HG03439 (cell line): ENCODE measurements at regions not wholly inside any gene's neighbourhood (a gene's known extent, or its start where the extent isn't known, plus 50 kb on each side); places are given as distances from the start of the nearest gene placed in this dataset.
"Not testable (repeated sequence)": the region's sequence is repeated elsewhere in the genome, so short reads cannot be mapped to it uniquely, and the experiment has no call there.

Source experiments
- ATAC-seq: cut with Tn5 transposase; IDR thresholded peaks from one replicate; pipeline ENCODE4 v1.9.1; 2021; ENCODE audit warnings: mild to moderate bottlenecking, moderate library complexity; ENCODE audit not compliant: unreplicated experiment

DNA sequence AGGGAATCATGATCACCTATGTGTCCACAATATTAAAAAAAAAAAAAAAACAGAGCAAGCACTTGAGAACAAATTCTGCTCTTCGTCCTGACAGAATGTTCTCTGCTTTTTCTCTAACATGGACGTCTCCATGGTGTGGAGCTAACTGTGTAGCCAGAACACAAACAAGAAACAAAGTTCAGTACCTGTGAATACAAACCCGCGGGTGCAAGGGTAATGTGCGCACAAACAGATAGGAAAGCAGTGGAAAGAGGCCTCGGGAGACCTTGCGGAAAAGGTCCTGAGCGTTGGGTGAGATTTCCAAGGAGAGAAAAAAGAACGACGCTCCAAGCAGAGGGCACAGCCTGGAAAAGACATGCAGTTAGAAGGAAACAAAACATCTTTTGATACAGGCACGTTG, 92.0 kb upstream of the TBL1X start:
- ATAC-seq = no peak

DNA sequence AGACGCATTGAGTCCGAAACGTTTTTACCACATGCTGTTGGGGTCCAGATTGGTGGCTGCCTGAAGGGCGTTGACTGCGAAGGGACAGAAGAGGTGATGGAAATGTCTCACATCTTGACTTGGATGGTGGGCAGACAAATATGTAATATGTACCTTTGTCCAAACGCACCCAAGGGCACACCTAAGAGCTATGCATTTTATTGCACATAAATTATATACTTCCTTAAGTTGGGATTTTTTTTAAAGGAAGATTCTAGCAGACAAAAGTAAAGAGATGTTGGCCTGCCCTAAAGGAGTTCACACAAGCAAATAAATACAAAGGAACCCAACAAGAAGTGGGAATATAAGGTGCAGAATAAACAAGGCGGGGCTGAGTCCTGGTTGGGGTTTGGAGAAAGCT, 91.1 kb upstream of the TBL1X start:
- ATAC-seq = no peak

DNA sequence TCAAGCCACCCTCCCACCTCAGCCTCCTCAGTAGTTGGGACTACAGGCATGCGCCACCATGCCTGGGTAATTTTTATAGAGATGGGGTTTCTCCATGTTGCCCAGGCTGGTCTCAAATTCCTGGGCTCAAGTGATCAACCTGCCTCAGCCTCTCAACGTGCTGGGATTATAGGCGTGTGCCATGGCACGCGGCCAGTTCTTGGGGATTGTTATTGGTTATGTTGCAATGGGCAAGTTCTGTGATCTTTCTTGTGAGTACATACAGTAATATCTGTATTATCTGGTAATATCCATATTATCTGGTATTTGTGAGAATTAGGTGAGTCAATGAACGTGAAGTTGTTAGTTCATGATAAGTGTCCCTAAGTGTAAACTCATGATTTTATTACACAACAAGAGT, 90.3 kb upstream of the TBL1X start:
- no peak for ATAC-seq

DNA sequence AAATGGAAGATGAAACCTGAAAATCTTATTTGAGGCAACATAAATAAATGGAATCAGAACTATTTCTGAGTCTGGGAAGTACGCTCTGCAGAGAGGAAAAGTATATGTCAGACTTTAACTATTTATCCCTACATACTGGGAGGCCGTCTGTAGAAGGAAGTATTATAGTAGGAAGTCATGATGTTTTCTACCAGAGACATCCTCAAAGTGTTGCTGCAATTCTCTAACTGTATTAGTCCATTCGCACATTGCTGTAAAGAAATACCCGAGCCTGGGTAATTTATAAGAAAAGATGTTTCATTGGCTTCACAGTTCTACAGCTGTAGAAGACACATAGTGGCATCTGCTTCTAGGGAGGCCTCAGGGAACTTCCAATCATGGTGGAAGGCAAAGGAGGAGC, 88.7 kb upstream of the TBL1X start:
- no peak for ATAC-seq

DNA sequence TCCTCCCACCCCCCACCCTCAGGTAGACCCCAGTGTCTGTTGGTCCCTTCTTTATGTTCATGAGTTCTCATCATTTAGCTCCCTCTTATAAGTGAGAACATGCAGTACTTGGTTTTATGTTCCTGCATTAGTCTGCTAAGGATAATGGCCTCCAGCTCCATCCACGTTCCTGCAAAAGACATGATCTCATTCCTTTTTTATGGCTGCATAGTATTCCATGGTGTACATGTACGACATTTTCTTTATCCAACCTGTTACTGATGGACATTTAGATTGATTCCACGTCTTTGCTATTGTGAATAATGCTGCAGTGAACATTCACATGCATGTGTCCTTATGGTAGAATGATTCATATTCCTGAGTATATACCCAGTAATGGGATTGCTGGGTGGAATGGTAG, 87.6 kb upstream of the TBL1X start:
- not testable (repeated sequence) for ATAC-seq

DNA sequence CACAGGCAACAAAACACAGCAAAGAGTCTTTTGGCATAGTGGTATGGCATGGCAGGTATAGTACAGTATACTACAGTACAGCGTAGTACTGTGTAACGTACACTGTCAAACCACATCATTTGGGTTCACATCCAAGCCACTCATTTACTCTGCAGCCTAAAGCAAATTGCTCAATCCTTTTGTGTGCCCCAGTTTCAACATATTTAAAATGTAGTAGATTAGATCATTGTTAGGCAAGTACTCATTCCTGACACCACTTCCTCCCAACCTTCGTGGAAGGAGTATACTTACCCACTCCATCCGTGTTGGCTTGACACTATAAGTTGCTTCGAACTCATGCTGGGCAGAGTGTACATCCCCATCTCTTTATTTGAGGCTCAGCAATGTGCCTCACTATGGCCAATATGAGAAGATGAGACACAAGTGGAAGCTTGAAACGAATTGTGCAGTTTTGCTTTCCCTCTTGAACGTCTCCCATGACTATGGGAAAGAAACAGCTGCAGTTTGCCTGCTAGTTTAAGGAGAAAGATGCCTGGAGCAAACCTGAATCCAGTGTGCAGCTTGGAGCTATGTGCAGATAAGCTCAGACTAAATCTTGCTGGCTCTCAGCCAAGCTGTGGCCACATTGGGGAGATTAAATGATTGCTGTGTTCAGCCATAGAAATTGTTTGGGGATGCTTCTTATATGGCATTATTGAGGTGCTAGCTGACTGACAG, 85.7 kb upstream of the TBL1X start:
- ATAC-seq = no peak

DNA sequence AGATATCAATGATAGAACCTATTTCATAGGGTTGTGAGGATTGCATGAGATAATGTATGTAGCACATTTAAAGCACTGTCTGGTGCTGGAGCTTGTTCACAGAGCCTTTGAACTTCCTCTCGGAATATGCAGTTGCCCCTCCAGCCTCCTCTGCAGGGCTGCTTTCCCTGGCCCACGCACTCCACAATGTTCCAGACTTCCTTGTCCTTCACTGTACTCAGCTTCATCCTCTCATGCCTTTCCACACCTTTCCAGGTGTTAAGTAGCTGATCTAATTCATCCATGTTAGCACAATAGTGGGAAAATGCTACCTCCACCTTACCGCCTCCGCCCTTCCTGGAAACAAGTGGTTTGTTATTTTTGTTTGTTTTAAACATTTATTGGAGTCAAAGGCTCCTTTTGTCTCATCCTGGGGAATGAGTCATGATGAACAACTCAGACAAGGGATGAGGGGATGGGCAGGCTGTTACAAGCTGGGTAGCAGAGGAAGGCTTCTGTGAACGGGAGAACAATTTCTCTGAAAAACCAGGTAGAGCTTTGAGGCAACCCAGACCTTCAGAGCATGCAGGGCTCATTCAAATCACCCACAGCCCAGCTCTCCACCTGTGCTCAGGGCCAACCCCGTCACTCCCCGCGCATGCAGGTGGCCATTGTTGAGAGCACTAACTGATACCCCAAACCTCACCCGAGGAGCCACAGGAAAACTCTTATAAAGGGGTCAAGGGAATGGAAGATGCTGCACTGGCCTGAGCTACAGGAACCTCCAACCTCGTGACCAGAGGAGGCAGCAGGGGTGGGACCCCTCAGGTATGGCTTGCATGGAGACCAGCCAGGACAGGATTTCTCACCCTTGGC, 84.9 kb upstream of the TBL1X start:
- ATAC-seq = no peak

DNA sequence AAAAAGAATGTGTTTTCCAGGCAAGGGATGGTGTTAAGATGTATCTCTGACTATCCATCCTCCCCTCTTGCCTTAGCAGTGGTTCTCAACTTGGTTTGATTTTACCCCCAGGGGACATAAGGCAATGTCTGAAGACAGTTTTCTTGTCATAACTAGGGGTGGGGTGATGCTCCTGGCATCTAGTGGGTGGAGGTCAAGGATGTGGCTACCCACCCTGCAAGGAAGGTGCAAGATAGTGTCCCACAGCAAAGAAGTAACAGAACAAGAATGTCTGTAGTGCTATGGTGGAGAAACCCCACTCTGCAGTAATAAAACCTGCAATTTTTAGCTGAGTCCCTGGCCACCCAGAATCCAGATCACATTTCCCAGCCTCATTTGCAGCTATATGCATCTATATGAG, 81.2 kb upstream of the TBL1X start:
- no peak for ATAC-seq

DNA sequence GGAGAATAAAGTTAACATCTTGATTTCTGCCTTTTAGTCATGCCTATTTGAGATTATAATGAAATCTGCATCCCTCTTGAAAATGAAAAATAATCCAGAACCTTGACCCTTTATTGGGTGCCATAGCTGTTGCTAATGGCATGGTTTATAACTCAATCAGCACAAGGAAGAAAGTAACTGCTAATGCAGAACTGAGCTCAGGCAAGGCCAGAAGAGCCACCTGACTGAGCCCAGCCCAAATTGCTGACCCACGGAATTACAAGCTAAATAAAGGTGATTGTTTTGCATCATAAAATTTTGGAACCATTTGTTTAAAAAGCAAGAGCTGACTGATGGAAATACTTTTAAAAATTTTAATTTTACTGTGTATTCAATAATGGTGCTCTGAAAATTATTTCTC, 76.4 kb upstream of the TBL1X start:
- ATAC-seq = no peak

DNA sequence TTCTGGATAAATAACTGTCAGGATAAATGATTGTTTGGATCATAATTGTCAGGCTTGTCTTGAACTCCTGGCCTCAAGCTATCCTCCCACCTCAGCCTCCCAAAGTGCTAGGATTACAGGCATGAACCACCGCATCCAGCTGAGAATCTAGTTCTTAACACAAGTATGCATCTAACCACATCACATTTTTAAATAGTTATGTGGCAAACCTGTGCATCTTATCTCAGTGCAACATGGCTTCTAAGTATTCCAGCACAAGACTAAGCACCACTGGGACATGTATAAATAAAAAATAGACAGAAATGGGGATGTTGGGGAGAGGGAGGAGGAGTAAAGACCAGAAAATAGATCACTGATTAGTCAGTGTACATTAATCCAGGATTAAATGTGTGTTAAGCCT, 74.7 kb upstream of the TBL1X start:
- no peak for ATAC-seq

DNA sequence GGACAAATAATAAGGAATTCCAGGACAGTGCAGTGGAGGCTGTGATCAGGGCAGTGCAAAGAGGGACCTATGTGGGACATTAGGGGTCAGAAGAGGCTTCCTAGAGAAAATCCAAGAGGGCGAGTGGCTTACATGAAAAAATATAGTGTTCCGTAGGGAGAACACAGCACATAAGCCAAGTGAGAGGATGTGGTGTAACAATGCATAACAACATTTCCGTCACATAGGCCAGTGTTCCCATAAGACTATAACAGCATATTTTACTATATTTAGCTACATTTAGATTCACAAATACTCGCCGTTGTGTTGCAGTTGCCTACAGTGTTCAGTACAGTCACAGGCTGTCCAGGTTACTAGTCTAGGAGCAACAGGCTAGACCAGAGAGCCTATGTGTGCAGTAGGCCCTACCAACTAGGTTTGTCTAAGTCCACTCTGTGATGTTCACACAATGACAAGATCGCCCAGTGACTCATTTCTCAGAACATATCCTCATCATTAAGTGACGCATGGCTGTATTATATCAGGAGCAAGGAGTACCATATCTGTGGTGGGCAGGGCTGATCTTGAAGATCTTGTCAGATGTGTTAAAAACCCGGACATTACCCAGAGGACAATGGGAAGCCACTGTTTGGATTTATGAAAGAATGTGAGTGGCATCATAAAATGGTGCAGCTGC, 74.0 kb upstream of the TBL1X start:
- no peak for ATAC-seq

DNA sequence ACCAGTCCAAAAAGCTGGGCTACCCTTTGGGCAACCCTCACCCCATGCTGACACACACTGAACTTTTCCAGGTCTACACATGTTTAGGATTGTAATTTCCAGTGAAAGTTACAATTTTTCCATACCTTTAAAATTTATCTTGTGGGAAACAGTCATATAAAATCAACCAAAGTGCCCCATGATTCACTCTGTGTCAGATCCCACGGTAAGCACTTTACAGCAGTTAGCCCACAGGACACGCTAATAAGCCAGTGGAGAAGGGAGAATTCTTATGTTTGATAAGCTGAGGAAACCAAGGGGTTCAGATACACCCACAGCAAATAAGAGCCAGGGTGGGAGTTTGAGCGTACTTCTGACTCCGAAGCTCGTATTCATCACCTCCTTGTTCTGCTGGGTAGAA, 72.4 kb upstream of the TBL1X start:
- no peak for ATAC-seq

DNA sequence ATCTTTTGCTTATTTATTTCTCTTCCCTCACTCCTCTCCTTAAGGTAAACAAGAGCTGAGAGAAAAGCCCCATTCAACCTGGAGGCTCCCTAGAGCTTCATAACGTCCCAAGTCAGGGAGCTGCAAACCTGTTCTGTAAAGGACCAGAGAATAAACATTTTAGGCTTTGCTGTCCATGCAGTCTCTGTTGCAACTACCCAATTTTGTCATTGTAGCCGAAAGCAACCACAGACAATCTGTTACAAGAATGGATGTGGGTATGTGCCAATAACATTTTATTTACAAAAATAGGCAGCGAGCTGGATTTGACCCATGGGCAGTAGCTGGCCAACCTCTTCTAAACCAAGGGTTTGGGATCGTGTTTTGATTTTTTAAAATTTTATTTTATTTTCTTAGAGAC, 71.3 kb upstream of the TBL1X start:
- no peak for ATAC-seq

DNA sequence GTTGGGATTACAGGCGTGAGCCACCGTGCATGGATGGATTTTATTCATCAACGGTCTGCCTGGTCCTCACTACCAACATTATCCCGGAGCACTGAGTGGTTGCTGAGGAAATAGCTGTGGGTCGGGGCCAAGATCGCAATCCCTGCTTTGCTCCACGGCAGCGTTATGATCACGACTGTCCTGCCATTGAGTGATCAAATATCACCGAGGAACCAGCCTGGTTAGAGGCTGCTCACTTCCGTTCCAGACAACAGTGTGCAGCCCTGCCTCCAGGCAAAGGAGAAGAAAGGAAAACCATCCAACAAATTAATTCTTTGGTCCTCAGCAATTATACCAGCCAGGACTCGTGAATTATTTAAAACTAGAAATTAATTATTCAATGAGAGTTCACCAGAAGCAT, 70.6 kb upstream of the TBL1X start:
- no peak for ATAC-seq

DNA sequence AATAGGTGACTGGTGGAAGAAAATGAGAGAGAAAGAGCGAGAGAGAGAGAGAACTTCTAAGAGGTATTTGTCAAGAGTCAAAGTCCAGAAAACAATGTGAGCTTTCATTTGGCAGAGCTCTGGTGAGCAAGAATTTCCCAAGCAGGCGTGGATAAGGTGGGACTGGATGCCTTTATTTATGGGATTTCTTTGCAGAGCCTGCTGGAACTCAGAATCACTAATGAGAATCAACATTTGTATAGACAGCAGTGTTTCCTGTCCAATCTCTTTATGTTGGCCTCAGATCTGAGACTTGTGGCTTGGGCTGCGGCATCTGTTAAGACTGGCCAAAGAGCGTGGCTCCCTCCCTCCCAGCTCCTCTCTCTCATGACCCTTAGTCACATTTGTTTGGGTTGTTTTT, 67.9 kb upstream of the TBL1X start:
- ATAC-seq = no peak

DNA sequence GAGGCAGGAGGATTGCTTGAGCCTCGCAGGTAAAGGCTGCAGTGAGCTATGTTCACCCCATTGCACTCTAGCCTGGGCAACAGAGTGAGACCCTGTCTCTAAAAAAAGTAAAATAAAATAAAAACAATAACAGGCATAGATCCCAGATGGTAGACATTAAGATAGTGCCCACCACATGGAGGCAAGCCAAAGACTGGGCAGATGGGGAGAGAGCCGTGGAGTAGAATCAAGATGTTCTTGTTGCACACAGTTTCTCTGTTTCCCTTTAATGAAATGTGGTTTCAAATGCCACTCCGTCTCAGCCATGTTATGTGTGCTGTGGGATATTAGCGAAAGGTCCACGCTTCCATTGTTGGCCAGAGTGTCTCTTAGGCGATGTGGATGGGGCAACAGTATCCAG, 63.8 kb upstream of the TBL1X start:
- no peak for ATAC-seq

DNA sequence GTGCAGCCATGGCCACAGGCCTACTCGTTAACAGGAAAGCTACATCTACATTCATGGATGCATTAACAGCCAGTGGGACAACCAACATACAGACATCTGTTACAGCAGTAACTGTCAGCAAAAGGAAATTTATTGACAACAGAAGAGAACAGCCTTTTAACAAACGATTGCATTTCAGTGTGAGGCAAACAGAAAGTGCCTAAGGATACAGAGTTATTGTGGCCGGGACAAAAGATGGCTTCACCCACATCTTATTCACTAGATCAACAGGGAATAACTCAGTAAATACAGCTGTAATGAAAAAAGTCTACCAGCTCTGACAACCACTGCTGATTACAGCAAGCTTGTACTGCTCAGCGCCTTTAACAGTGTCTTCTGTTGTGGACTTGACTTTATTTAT, 61.5 kb upstream of the TBL1X start:
- no peak for ATAC-seq

DNA sequence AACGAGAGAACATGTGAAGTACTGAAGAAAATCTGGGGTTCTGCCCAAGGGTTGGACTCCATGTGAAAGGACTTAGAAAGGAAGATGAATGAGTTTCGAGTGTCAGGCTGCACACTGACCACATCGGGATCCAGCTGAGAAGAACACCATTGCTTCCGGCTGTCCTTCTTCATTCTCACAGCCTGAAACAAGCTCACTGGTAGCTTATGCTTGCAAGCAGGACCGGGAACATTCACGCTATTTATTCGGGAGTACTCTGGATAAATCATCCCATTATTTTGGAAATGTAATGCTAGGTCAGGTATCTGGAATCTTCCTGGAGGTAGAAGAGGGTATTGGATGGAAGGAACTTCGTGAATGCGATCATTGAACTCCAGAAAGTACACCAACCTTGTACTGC, 59.2 kb upstream of the TBL1X start:
- not testable (repeated sequence) for ATAC-seq

DNA sequence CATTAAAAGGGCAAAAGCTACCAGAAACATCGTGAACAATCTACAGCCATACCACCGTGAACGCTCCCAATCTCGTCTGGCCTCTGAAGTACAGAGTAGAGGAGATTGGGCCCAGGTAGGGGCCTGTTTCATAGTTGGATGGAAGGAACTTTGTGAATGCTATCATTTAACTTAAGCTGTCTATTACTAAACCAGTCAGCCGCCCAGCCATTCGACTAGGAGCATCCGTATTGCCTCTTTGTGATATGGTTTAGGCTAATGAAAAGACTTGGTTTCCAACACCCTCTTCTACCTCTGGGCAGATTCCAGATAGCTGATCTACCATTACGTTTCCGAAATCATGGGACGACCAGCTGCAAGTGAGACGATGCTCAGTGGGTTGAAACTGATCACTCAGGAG, 54.0 kb upstream of the TBL1X start:
- ATAC-seq = not testable (repeated sequence)

DNA sequence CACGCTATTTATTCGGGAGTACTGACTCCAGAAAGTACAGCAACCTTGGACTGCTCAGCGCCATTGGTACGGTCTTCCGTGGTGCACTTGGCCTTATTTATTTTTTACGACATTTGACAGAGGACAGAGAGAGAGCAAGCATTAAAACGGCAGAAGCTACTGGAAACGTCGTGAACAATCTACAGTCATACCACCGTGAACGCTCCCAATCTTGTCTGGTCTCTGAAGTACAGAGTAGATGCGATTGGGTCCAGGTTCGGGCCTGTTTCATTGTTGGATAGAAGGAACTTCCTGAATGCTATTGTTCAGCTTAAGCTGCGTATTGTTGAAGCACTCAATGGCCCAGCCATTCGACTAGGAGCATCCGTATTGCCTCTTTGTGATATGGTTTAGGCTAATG, 53.2 kb upstream of the TBL1X start:
- ATAC-seq = not testable (repeated sequence)

DNA sequence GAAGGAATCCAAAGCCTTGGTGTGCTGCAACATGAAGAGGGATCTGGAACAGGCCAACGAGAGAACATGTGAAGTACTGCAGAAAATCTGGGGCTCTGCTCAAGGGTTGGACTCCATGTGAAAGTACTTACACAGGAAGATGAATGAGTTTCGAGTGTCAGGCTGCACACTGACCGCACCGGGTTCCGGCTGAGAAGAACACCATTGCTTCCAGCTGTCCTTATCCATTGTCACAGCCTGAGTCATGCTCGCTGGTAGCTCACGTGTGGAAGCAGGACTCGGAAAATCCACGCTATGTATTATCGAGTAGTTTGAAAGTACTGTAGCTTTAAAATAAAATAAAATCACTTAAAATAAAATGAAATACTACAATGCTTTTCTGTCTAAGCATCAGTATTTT, 50.4 kb upstream of the TBL1X start:
- no peak for ATAC-seq
